ENCODE measurements at regions not wholly inside any gene's neighbourhood (a gene's known extent, or its start where the extent isn't known, plus 50 kb on each side); places are given as distances from the start of the nearest gene placed in this dataset.

- TF ChIP-seq POLR2A (IDR thresholded peaks at IDR 0.05) (no peak), POLR2AphosphoS5 (IDR thresholded peaks at IDR 0.05) (no peak)
- TF ChIP-seq, protein P1, sequence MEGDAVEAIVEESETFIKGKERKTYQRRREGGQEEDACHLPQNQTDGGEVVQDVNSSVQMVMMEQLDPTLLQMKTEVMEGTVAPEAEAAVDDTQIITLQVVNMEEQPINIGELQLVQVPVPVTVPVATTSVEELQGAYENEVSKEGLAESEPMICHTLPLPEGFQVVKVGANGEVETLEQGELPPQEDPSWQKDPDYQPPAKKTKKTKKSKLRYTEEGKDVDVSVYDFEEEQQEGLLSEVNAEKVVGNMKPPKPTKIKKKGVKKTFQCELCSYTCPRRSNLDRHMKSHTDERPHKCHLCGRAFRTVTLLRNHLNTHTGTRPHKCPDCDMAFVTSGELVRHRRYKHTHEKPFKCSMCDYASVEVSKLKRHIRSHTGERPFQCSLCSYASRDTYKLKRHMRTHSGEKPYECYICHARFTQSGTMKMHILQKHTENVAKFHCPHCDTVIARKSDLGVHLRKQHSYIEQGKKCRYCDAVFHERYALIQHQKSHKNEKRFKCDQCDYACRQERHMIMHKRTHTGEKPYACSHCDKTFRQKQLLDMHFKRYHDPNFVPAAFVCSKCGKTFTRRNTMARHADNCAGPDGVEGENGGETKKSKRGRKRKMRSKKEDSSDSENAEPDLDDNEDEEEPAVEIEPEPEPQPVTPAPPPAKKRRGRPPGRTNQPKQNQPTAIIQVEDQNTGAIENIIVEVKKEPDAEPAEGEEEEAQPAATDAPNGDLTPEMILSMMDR (IDR thresholded peaks at IDR 0.05), result no peak
These were observed 175.4 kb downstream of the SEM1 start for GRCh38 chr7:96534221-96534620.

Measured in stomach (tissue), 4 donors.